ENCODE measurements at regions not wholly inside any gene's neighbourhood (a gene's known extent, or its start where the extent isn't known, plus 50 kb on each side); places are given as distances from the start of the nearest gene placed in this dataset.

- TF ChIP-seq PHF21A (IDR thresholded peaks at IDR 0.05; ENCODE audit: borderline replicate concordance, low read depth) (no peak), ZFP36 (IDR thresholded peaks at IDR 0.05; ENCODE audit: low read depth, low read length, partially characterized antibody) (no peak), IFI16 (CRISPR knock-in tag; IDR thresholded peaks at IDR 0.05) (no peak), SETDB1 (IDR thresholded peaks at IDR 0.05; ENCODE audit: low read length) (no peak)
Measured at GRCh38 chr21:28283641-28284490, 708.8 kb downstream of the LTN1 start (continued).

GRCh38 chr21:28282833-28283232 is 709.8 kb downstream of the LTN1 start:
- 6% methylated on average over 5 of the region's 5 CpGs for WGBS (ENCODE audit: insufficient coverage, low coverage, missing lambda C conversion rate)
- ATAC-seq = no peak
- Histone ChIP-seq H4K20me1 (replicated peaks; ENCODE audit: control insufficient read depth, insufficient read depth, low read length) (no peaks in the 10 kb centered on the region), H3K9me3 (replicated peaks; ENCODE audit: control insufficient read depth, insufficient read depth, low read depth, low read length) (no peaks in the 10 kb centered on the region; the same call in 1 of the 2 replicates), H3K9me1 (ENCODE audit: control insufficient read depth, insufficient read depth, low read length) (no peaks in the 10 kb centered on the region), H3K9ac (ENCODE audit: insufficient read depth in 1 of 2, low read depth in 2 of 2, low read length in 2 of 2) (no peak overlapping the region), H3K4me1 (replicated peaks in 1 of 2; ENCODE audit: control insufficient read depth in 2 of 2, insufficient read depth in 2 of 2, low read length in 2 of 2) (no peaks in the 10 kb centered on the region), H3K36me3 (ENCODE audit: control insufficient read depth, insufficient read depth, low read length) (no peaks in the 10 kb centered on the region), H3K4me3 (no peak overlapping the region), H3K79me2 (ENCODE audit: control insufficient read depth, insufficient read depth, low read length) (no peaks in the 10 kb centered on the region), H2AFZ (ENCODE audit: low read depth, low read length) (no peak overlapping the region), H3K27ac (ENCODE audit: extremely low read depth, low read depth, low read length) (no peak overlapping the region), H3K4me2 (ENCODE audit: insufficient read depth, low read length) (no peak overlapping the region), H3K27me3 (ENCODE audit: control insufficient read depth in 2 of 2, insufficient read depth in 2 of 2, low read length in 2 of 2) (no peaks in the 10 kb centered on the region)
- in situ Hi-C loops (cut with MboI) (no loop called here), intact Hi-C loops (cut with micrococcal nuclease) (no loop called here)
- no peak for FAIRE-seq
- no peak for DNase-seq (ENCODE audit: extremely low read depth in 1 of 4, low spot score in 3 of 4)
- ChIA-PET CTCF (ENCODE audit: low intra/inter-chr PET ratio) (no interaction called here), POLR2A (no interaction called here)
- BruUV-seq (replicated peaks) = no TSS peak
- TF ChIP-seq POLR2AphosphoS5 (IDR thresholded peaks at IDR 0.05; ENCODE audit: control insufficient read depth, insufficient read depth, low read depth, low read length) (no peak), USF1 (CRISPR knock-in tag; IDR thresholded peaks at IDR 0.05) (no peak), SFPQ (IDR thresholded peaks at IDR 0.05; ENCODE audit: low read depth, low read length) (no peak), SAFB2 (IDR thresholded peaks at IDR 0.05; ENCODE audit: borderline replicate concordance, low read depth, low read length, severe bottlenecking) (no peak), TAF7 (tag; IDR thresholded peaks at IDR 0.05) (no peak), GABPB2 (CRISPR knock-in tag; conservative IDR thresholded peaks at IDR 0.05) (no peak), E2F5 (CRISPR knock-in tag; IDR thresholded peaks at IDR 0.05) (no peak), DEAF1 (CRISPR knock-in tag; IDR thresholded peaks at IDR 0.05) (no peak), ELK3 (CRISPR knock-in tag; IDR thresholded peaks at IDR 0.05) (no peak), RBM22 (IDR thresholded peaks at IDR 0.05; ENCODE audit: low read depth, low read length, poor library complexity, severe bottlenecking) (no peak)
